ENCODE measurements at regions not wholly inside any gene's neighbourhood (a gene's known extent, or its start where the extent isn't known, plus 50 kb on each side); places are given as distances from the start of the nearest gene placed in this dataset.

DNA sequence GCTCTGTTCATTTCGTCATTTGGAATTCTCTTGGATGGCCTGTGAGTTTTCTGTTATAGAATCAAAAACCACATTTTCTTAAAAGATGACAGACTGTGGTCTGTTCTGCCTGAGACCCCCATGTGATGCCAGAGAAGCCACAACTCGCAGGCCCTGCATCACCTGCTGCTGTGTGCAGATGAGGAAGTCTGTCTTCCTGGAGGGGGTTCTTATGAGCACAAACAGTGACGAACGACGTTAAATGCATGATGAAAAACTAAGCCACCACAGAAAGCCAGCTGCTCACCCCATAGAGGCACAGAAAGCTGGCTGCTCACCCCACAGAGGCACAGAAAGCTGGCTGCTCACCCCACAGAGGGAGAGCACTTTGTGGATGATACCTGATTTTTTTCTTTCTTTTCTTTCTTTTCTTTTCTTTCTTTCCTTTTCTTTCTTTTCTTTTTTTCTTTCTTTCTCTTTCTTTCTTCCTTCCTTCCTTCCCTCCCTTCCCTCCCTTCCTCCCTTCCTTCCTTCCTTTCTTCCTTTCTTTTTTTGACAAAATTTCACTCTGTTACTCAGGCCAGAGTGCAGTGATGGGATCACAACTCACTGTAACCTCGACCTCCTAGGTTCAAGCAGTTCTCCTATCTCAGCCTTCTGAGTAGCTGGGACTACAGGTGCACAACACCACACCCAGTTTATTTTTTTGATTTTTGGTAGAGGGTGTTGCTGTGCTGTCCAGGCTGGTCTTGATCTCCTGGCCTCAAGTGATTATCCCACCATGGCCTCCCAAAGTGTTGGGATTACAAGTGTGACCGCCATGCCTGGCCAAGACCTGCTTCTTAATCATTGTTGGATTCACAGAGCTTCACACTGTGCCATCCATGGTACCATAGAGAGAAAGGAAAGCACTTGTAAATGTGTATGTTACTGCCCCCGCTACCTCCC, 1191.4 kb downstream of the UQCRFS1 start:
- Histone ChIP-seq H3K36me3 (ENCODE audit: insufficient read depth, low read length) (no peaks in the 10 kb centered on the region), H3K9me3 (ENCODE audit: control insufficient read depth in 1 of 2, low read length in 2 of 2) (no peaks in the 10 kb centered on the region), H3K4me1 (ENCODE audit: insufficient read depth, low read length) (no peaks in the 10 kb centered on the region), H3K27me3 (ENCODE audit: insufficient read depth, low read length) (no peaks in the 10 kb centered on the region), H3K27ac (ENCODE audit: low read depth, low read length) (no peak overlapping the region), H3K4me3 (ENCODE audit: low read length in 2 of 2) (no peak overlapping the region)
- Mint-ChIP-seq H3K9me3 (peaks cover 0 to 12% (median 4%) of the 10 kb centered on the region in 8 donors), H3K36me3 (no peaks in the 10 kb centered on the region), H3K27me3 (no peaks in the 10 kb centered on the region), H3K4me3 (no peak overlapping the region), H3K4me1 (peaks cover 0 to 1% (median under 1%) of the 10 kb centered on the region in 4 donors), H3K27ac (no peak overlapping the region)
- intact Hi-C loops (cut with micrococcal nuclease): no loop called here
- ChIA-PET CTCF (ENCODE audit: partially characterized antibody) (no interaction called here), POLR2A (ENCODE audit: partially characterized antibody) (no interaction called here)
- no peak for DNase-seq

DNA sequence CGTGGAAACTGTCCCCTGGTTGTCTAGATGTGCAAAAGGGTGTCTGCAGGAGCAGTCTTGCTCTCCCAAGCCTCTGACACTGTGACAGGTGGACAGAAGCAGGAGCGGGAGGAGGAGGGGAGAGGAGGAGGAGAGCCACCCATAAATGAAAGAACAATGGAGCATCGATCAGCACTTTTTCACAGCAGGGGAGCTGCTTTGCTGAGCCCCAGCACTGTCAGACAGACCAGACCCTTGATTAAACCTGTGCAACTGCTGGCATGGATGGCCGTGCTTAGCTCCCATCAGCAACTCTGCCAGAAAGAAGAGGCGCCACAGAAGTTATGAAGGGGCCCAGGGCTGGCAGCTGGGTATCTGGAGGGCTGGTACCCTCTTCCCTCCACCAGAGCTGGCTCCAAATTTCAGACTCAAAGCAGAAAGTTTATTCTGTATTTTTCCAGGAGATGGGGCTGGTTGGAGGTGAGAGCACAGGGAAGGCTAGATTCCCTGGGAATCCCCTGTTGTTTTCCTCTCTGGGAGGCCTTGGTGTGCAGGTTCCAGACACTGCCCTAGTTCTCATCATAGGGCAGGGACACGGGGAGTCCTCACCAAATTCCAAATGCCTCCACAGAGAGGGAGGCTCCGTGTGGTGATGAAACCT, 1192.2 kb downstream of the UQCRFS1 start:
- H3K9me3 Mint-ChIP-seq: peaks cover 2 to 12% (median 4%) of the 10 kb centered on the region in 8 donors
- Histone ChIP-seq H3K9me3 (ENCODE audit: control insufficient read depth in 1 of 2, low read length in 2 of 2) (no peaks in the 10 kb centered on the region), H3K27me3 (ENCODE audit: insufficient read depth, low read length) (no peaks in the 10 kb centered on the region), H3K36me3 (ENCODE audit: insufficient read depth, low read length) (no peaks in the 10 kb centered on the region), H3K4me1 (ENCODE audit: insufficient read depth, low read length) (no peaks in the 10 kb centered on the region), H3K27ac (ENCODE audit: low read depth, low read length) (no peak overlapping the region), H3K4me3 (ENCODE audit: low read length in 2 of 2) (no peak overlapping the region)
- POLR2A ChIA-PET (ENCODE audit: partially characterized antibody): no interaction called here
- CTCF ChIA-PET (ENCODE audit: partially characterized antibody): no interaction called here
- intact Hi-C loops (cut with micrococcal nuclease): no loop called here
- H3K4me1 Mint-ChIP-seq: peaks cover 0 to 1% (median under 1%) of the 10 kb centered on the region in 4 donors
- H3K27ac Mint-ChIP-seq: no peak overlapping the region
- no peaks in the 10 kb centered on the region for H3K27me3 Mint-ChIP-seq
- H3K36me3 Mint-ChIP-seq: no peaks in the 10 kb centered on the region
- DNase-seq: no peak
- H3K4me3 Mint-ChIP-seq: no peak overlapping the region

DNA sequence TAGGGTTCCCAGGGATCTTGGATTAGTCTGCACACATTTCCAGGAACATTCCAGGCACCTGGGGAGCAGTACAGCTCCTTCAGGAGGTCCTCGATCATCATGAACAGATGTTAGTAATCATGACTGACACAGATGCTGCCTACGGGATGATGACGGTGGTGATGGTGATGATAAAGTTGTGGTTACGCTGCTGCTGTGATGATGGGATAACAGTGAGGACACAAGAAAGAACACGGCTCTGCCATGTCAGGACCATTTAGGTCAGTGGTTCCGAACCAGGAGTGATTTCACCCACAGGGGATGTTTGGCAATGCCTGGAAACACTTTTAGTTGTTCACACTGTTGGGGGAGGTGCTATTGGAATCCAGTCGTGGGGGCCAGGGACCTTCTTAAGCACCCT, 1193.0 kb downstream of the UQCRFS1 start:
- H3K4me3 Mint-ChIP-seq: no peak overlapping the region
- H3K27ac Mint-ChIP-seq: no peak overlapping the region
- H3K9me3 Mint-ChIP-seq: peaks cover 0 to 12% (median 4%) of the 10 kb centered on the region in 8 donors
- no peaks in the 10 kb centered on the region for H3K36me3 Mint-ChIP-seq
- peaks cover 0 to 1% (median under 1%) of the 10 kb centered on the region in 4 donors for H3K4me1 Mint-ChIP-seq
- H3K36me3 ChIP-seq (ENCODE audit: insufficient read depth, low read length): no peaks in the 10 kb centered on the region
- H3K9me3 ChIP-seq (ENCODE audit: control insufficient read depth in 1 of 2, low read length in 2 of 2): no peaks in the 10 kb centered on the region
- intact Hi-C loops (cut with micrococcal nuclease): no loop called here
- CTCF ChIA-PET (ENCODE audit: partially characterized antibody): no interaction called here
- no peak overlapping the region for H3K4me3 ChIP-seq (ENCODE audit: low read length in 2 of 2)
- H3K27me3 ChIP-seq (ENCODE audit: insufficient read depth, low read length): no peaks in the 10 kb centered on the region
- POLR2A ChIA-PET (ENCODE audit: partially characterized antibody): no interaction called here
- no peak overlapping the region for H3K27ac ChIP-seq (ENCODE audit: low read depth, low read length)
- H3K4me1 ChIP-seq (ENCODE audit: insufficient read depth, low read length): no peaks in the 10 kb centered on the region
- H3K27me3 Mint-ChIP-seq: no peaks in the 10 kb centered on the region
- no peak for DNase-seq

DNA sequence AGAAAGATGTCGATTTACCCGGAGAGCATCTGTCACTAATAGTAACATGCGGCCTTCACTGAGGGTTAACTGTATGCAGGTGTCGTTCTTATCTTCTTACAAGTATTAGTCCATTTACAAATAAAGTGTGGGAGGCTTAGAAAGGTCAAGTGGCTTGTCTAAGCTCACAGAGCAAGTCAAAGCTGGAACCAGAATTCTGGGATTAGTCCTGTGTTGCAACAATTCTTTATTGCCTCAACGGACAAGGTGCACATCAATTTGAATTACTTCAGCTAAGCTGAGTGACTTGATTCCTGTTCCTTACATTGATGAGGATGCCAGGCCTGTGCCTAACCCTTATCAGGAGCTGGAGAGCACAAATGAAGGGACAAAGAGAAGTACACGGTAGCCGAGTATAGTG, 1193.6 kb downstream of the UQCRFS1 start:
- H3K9me3 ChIP-seq (ENCODE audit: control insufficient read depth in 1 of 2, low read length in 2 of 2): no peaks in the 10 kb centered on the region
- H3K27me3 ChIP-seq (ENCODE audit: insufficient read depth, low read length): no peaks in the 10 kb centered on the region
- Mint-ChIP-seq H3K36me3 (no peaks in the 10 kb centered on the region), H3K4me1 (peaks cover 0 to 1% (median under 1%) of the 10 kb centered on the region in 4 donors), H3K27me3 (no peaks in the 10 kb centered on the region), H3K27ac (no peak overlapping the region), H3K4me3 (no peak overlapping the region), H3K9me3 (peaks cover 0 to 12% (median 4%) of the 10 kb centered on the region in 8 donors)
- ChIA-PET POLR2A (ENCODE audit: partially characterized antibody) (no interaction called here), CTCF (ENCODE audit: partially characterized antibody) (no interaction called here)
- H3K36me3 ChIP-seq (ENCODE audit: insufficient read depth, low read length): no peaks in the 10 kb centered on the region
- H3K4me3 ChIP-seq (ENCODE audit: low read length in 2 of 2): no peak overlapping the region
- no peak for DNase-seq
- H3K4me1 ChIP-seq (ENCODE audit: insufficient read depth, low read length): no peaks in the 10 kb centered on the region
- intact Hi-C loops (cut with micrococcal nuclease): no loop called here
- H3K27ac ChIP-seq (ENCODE audit: low read depth, low read length): no peak overlapping the region

DNA sequence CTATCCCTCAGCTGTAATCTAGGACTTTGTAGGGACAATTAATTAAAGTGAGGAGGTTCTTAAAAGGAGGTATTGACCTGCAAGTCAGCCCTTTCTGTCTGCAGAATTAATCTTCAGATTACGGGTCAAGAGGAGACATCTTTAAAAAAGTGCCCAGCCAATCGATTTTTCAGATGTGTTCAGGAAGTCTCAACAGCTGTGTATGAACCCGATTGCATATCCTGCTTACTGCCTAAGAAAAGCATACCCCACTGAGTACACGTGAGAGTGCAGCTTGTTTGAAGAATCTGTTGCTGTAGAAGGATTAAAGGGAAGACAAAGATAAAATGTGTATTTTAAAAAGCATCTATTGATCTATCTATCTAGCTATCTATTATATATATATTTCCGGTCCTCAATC, 1194.5 kb downstream of the UQCRFS1 start:
- no peak overlapping the region for H3K27ac ChIP-seq (ENCODE audit: low read depth, low read length)
- Mint-ChIP-seq H3K4me1 (peaks cover 0 to 1% (median under 1%) of the 10 kb centered on the region in 4 donors), H3K9me3 (peaks cover 0 to 12% (median 4%) of the 10 kb centered on the region in 8 donors), H3K27ac (no peak overlapping the region), H3K36me3 (no peaks in the 10 kb centered on the region), H3K27me3 (no peaks in the 10 kb centered on the region), H3K4me3 (no peak overlapping the region)
- H3K27me3 ChIP-seq (ENCODE audit: insufficient read depth, low read length): no peaks in the 10 kb centered on the region
- intact Hi-C loops (cut with micrococcal nuclease): no loop called here
- H3K4me3 ChIP-seq (ENCODE audit: low read length in 2 of 2): no peak overlapping the region
- H3K9me3 ChIP-seq (ENCODE audit: control insufficient read depth in 1 of 2, low read length in 2 of 2): no peaks in the 10 kb centered on the region
- H3K36me3 ChIP-seq (ENCODE audit: insufficient read depth, low read length): no peaks in the 10 kb centered on the region
- CTCF ChIA-PET (ENCODE audit: partially characterized antibody): no interaction called here
- no peak for DNase-seq
- POLR2A ChIA-PET (ENCODE audit: partially characterized antibody): no interaction called here
- no peaks in the 10 kb centered on the region for H3K4me1 ChIP-seq (ENCODE audit: insufficient read depth, low read length)

DNA sequence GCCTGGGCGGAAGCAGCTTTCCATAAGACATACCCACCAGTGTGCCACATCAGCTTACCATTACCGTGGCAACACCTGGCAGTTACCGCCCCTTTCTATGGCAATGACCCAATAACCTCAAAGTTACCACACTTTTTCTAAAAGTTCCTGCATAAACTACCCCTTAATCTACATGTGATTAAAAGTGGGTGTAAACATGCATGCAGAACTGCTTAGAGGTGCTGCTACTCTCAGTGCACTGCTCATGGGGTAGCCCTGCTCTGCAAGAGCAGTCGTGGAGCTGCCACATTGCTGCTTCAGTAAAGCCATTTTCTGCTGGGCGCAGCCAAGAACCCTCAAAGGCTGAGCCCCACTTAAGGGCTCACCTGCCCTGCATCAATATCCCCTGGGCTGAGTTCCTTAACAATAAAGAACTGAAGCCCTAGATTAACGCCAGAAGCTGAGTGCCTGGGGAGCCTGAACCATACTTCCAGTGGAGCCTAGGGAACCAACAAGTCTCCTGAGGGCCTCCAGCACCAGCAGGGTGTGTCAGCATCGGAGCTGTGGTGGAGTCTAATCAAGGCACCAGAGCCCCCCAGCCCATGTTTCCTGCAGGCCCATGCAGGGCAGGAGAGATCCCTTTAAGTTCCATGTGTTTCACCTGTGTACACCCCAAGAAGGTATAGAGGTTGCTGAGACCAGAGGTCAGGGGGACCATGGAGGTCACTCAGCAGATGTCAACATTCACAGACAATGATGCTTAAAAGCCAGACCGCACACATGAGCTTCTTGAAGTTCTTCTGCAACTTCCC, 1198.1 kb downstream of the UQCRFS1 start:
- no peak overlapping the region for H3K27ac ChIP-seq (ENCODE audit: low read depth, low read length)
- CTCF ChIA-PET (ENCODE audit: partially characterized antibody): interaction anchor here (1.0 kb wide), 1 partner anchor 22 kb away, joined by 3 read pairs; no protein-coding TSS in a partner anchor
- DNase-seq: no peak
- no peaks in the 10 kb centered on the region for H3K4me1 ChIP-seq (ENCODE audit: insufficient read depth, low read length)
- Mint-ChIP-seq H3K27me3 (no peaks in the 10 kb centered on the region), H3K4me3 (no peak overlapping the region), H3K9me3 (peaks cover 0 to 10% (median 4%) of the 10 kb centered on the region in 8 donors), H3K27ac (no peak overlapping the region), H3K4me1 (no peaks in the 10 kb centered on the region), H3K36me3 (no peaks in the 10 kb centered on the region)
- no peaks in the 10 kb centered on the region for H3K9me3 ChIP-seq (ENCODE audit: control insufficient read depth in 1 of 2, low read length in 2 of 2)
- intact Hi-C loops (cut with micrococcal nuclease): no loop called here
- no peaks in the 10 kb centered on the region for H3K36me3 ChIP-seq (ENCODE audit: insufficient read depth, low read length)
- H3K4me3 ChIP-seq (ENCODE audit: low read length in 2 of 2): no peak overlapping the region
- no peaks in the 10 kb centered on the region for H3K27me3 ChIP-seq (ENCODE audit: insufficient read depth, low read length)
- POLR2A ChIA-PET (ENCODE audit: partially characterized antibody): no interaction called here

DNA sequence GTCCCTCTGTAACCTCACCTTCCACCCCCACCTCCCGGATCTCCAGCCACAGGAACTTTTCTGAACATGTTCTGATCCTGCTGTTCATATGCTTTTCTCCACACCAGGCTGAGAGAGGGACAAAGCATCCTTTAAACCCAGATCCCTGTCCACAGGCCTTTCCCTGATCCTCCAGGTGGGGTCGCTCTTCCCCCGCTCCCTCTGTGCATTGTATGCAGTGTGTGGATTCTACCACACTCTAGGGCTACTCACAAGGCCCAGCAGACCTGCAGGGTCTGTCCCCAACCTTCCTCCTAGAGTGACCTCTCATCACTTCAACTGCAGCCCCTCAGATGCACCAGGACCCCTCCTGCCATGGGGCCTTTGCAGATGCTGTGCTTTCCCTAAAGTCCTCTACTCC, 1200.6 kb downstream of the UQCRFS1 start:
- no peak for DNase-seq
- Histone ChIP-seq H3K4me3 (ENCODE audit: low read length in 2 of 2) (no peak overlapping the region), H3K4me1 (ENCODE audit: insufficient read depth, low read length) (no peaks in the 10 kb centered on the region), H3K9me3 (ENCODE audit: control insufficient read depth in 1 of 2, low read length in 2 of 2) (no peaks in the 10 kb centered on the region), H3K27ac (ENCODE audit: low read depth, low read length) (no peak overlapping the region), H3K27me3 (ENCODE audit: insufficient read depth, low read length) (no peaks in the 10 kb centered on the region), H3K36me3 (ENCODE audit: insufficient read depth, low read length) (no peaks in the 10 kb centered on the region)
- no peak overlapping the region for H3K4me3 Mint-ChIP-seq
- no peaks in the 10 kb centered on the region for H3K27me3 Mint-ChIP-seq
- POLR2A ChIA-PET (ENCODE audit: partially characterized antibody): no interaction called here
- H3K4me1 Mint-ChIP-seq: no peaks in the 10 kb centered on the region
- peak overlapping the region in 1 of 7 donors; percentile 17 for H3K27ac Mint-ChIP-seq
- peaks cover 0 to 10% (median 5%) of the 10 kb centered on the region in 8 donors for H3K9me3 Mint-ChIP-seq
- H3K36me3 Mint-ChIP-seq: no peaks in the 10 kb centered on the region
- intact Hi-C loops (cut with micrococcal nuclease): no loop called here
- CTCF ChIA-PET (ENCODE audit: partially characterized antibody): no interaction called here
